Stimulated activated naive CD8-positive, alpha-beta T cell treated with anti-CD3 and anti-CD28 coated beads, Interleukin-15, Interleukin-2, amounts not matched to agents 100 ng/mL and 50 ng/mL, for 24 hours (primary cell): ENCODE measurements at regions not wholly inside any gene's neighbourhood (a gene's known extent, or its start where the extent isn't known, plus 50 kb on each side); places are given as distances from the start of the nearest gene placed in this dataset.
A peak's percentile ranks its signal among the peaks of the same experiment; 100 is the strongest.

Source experiments
- H3K27ac Mint-ChIP-seq: one replicate; pipeline ENCODE4 v1.8.0; 2021; ENCODE audit warnings: mild to moderate bottlenecking, mixed read lengths
- H3K27me3 Mint-ChIP-seq: one replicate; pipeline ENCODE4 v1.8.0; 2021; ENCODE audit warnings: mixed read lengths
- H3K36me3 Mint-ChIP-seq: one replicate; pipeline ENCODE4 v1.8.0; 2021; ENCODE audit warnings: low read depth, mixed read lengths
- H3K4me1 Mint-ChIP-seq: one replicate; pipeline ENCODE4 v1.8.0; 2021; ENCODE audit warnings: low read depth, mixed read lengths
- H3K4me3 Mint-ChIP-seq: one replicate; pipeline ENCODE4 v1.8.0; 2021; ENCODE audit warnings: mild to moderate bottlenecking, mixed read lengths
- H3K9me3 Mint-ChIP-seq: one replicate; pipeline ENCODE4 v1.8.0; 2021; ENCODE audit warnings: mixed read lengths

DNA sequence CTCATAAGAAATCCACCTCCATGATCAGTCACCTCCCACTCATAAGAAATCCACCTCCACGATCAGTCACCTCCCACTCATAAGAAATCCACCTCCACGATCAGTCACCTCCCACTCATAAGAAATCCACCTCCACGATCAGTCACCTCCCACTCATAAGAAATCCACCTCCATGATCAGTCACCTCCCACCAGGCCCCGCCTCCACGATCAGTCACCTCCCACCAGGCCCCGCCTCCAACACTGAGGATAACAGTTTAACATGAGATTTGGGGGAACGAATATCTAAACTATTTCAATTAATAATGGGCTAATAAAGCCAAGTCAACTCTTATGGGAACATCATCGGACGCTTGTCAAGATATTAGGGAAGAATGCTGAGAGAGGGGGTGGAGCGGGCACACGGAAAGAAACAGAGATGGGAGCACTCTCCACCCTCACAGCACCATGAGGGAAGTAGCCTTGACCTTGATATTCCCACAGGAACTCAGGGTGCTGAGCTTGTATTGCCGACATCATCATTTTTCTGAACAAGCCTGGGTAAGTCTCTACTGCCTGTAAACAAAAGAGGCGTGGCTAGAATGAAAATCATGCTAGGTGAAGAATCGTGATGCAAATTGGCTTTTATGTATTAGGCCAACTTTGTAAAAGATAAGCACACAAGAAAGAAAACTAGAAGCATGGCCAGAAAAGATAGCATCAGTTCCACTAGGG lies 303.5 kb upstream of the KLF6 start:
- no peak overlapping the region for H3K4me3 Mint-ChIP-seq
- no peaks in the 10 kb centered on the region for H3K27me3 Mint-ChIP-seq
- no peaks in the 10 kb centered on the region for H3K36me3 Mint-ChIP-seq
- H3K27ac Mint-ChIP-seq, result no peak overlapping the region
- H3K9me3 Mint-ChIP-seq, result peaks cover 4% of the 10 kb centered on the region
- H3K4me1 Mint-ChIP-seq, result no peaks in the 10 kb centered on the region

DNA sequence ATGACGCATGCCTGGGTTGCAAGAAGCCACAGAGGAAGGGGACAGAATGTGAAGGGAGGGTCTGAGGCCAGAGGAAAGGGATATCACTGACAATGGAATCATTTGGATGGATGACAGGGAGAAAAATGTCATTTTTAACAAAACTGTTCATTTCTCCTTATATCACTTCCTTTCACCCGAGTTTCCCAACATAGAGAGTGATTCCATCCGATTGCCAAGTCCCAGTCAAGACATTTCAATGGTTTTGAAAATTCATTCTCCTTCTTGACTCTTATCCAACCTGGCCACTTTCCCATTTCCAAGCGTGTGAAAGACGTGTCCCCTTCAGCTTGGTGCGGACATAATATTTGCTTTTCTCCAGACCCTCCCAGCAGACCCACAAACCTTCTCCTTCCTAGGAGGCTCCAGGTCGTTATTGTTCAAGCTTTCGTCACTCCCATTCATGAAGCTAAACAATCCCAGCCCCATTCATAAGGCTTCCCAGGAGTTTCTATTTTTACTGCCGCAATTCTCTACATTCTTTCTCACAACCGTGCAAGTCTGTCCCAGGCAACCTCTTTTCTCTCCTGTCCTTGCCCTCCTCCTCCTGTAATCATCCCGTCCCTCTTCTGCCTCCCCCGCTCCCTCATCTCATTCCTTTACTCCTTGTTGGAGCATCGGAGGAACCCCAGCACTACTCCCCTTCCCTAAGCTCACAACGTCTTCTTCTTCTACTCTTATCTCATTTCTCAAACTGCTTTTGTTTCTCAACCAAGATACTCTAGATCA lies 301.3 kb upstream of the KLF6 start:
- no peak overlapping the region for H3K27ac Mint-ChIP-seq
- peaks cover 4% of the 10 kb centered on the region for H3K9me3 Mint-ChIP-seq
- H3K4me3 Mint-ChIP-seq, result no peak overlapping the region
- H3K36me3 Mint-ChIP-seq, result no peaks in the 10 kb centered on the region
- H3K27me3 Mint-ChIP-seq, result no peaks in the 10 kb centered on the region
- peaks cover 5% of the 10 kb centered on the region for H3K4me1 Mint-ChIP-seq

DNA sequence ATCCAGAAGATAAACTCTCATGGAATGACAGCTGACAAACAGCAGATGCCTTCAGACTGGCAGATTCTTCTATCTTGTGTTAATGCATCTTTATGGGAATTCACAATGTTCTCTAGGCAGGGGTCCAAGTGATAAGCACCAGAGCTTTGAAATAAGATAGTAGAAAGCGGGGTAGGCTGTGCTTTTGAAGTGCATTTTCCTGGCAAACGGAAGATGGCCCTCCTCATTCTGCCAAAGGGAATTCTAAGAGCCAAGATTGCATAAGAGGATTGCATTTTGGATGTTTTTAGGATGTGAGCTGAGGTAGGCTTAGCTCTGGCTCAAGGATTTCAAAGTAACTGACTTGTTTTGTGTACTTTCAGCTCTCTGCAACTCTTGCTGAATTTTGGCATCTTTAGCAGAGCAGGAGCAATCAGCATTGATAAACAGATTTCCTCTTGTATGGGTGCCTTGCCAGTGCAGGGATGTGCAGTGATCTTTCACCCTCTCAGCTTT lies 298.5 kb upstream of the KLF6 start:
- peaks cover 23% of the 10 kb centered on the region for H3K4me1 Mint-ChIP-seq
- H3K27ac Mint-ChIP-seq, result no peak overlapping the region
- H3K36me3 Mint-ChIP-seq, result no peaks in the 10 kb centered on the region
- H3K27me3 Mint-ChIP-seq, result no peaks in the 10 kb centered on the region
- H3K9me3 Mint-ChIP-seq, result peaks cover 4% of the 10 kb centered on the region
- H3K4me3 Mint-ChIP-seq, result no peak overlapping the region

DNA sequence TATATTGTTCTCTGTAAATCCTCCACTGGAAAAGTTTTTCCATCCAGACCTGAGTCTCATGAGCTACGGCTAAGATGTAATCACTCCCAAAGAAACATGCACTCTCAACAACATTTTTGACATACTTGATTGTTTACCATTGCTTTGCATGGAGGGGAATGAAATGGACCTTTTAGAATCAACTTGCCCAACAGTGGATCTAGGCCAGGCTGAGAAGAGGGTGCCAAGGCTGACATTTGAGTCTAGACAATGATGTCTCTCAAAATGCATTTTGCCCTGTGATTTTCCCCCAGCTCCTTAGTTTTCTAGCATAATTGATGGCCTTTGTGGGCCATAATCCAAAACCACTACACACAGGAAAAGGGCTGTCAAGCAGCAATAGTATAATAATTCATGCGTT lies 297.9 kb upstream of the KLF6 start:
- H3K36me3 Mint-ChIP-seq, result no peaks in the 10 kb centered on the region
- H3K27me3 Mint-ChIP-seq, result no peaks in the 10 kb centered on the region

DNA sequence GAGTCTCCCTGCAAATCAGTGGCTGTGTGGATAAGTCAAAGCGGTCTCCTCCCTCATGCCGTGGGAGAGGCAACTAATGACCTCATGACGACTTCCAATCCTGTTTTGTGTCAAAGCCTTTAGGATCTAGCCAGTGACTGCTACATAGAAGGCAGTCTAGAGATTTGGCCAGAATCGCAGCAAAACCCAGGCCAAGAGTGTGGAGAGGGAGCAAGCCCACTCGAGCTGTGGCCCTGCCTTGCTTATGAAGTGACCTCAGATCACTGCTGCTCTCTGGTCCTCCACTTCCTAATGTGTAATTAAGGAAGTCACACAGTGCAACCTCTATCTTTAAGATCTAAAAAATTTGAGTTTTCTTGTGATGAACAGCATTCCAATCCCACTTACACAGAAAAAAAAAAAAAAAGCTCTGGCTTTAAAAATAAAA lies 296.7 kb upstream of the KLF6 start:
- H3K9me3 Mint-ChIP-seq, result no peaks in the 10 kb centered on the region
- no peak overlapping the region for H3K4me3 Mint-ChIP-seq
- no peaks in the 10 kb centered on the region for H3K36me3 Mint-ChIP-seq
- H3K27me3 Mint-ChIP-seq, result no peaks in the 10 kb centered on the region
- peaks cover 23% of the 10 kb centered on the region for H3K4me1 Mint-ChIP-seq
- no peak overlapping the region for H3K27ac Mint-ChIP-seq

More for the DNA sequence above, 297.9 kb upstream of the KLF6 start:
- H3K27ac Mint-ChIP-seq, result no peak overlapping the region
- peaks cover 1% of the 10 kb centered on the region for H3K9me3 Mint-ChIP-seq
- H3K4me3 Mint-ChIP-seq, result no peak overlapping the region
- H3K4me1 Mint-ChIP-seq, result peaks cover 23% of the 10 kb centered on the region

DNA sequence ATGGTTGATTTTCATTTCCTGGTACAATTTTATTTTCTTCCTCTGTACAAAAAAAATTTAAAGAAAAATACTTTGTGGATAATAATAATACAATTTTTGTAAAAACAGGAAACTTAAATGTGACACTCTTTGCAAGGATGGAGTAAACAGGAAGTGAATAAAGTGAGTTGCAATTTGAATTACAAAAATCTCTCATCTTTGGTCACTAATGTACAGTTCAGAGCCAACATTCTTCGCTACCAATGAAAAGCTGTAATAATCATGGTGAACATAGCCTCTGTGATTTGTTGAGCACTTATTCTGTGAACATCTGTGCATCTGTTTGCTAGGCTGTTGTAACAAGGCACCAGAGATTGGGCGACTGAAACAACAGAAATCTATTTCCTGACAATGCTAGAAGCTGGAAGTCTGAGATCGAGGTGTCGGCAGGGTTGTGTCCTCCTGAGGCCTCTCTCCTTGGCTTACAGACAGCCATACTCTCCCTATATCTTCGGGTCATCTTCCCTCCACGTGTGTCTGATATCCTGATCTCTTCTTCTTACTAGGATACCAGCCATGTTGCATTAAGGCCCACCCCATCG lies 295.3 kb upstream of the KLF6 start:
- H3K36me3 Mint-ChIP-seq, result no peaks in the 10 kb centered on the region
- no peak overlapping the region for H3K4me3 Mint-ChIP-seq
- H3K9me3 Mint-ChIP-seq, result no peaks in the 10 kb centered on the region
- H3K27ac Mint-ChIP-seq, result no peak overlapping the region
- no peaks in the 10 kb centered on the region for H3K27me3 Mint-ChIP-seq
- peaks cover 28% of the 10 kb centered on the region for H3K4me1 Mint-ChIP-seq

DNA sequence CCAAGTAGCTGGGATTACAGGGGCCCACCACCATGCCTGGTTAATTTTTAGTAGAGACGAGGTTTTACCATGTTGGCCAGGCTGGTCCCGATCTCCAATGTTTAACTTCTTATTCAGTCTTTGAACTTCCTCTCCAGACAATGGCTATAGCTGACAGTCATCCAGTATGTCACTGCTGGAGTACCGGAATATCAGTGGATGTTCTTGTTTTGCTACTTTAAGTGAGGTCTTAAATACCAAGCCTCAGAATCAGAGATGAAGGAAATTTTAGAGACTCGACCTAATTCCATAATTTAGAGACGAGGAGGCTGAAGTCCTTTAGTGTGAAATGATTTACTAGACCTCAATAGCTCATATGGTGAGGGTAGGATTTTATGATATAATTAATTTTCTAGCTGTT lies 294.8 kb upstream of the KLF6 start:
- no peak overlapping the region for H3K4me3 Mint-ChIP-seq
- H3K27me3 Mint-ChIP-seq, result no peaks in the 10 kb centered on the region
- no peak overlapping the region for H3K27ac Mint-ChIP-seq
- peaks cover 33% of the 10 kb centered on the region for H3K4me1 Mint-ChIP-seq
- H3K9me3 Mint-ChIP-seq, result no peaks in the 10 kb centered on the region
- no peaks in the 10 kb centered on the region for H3K36me3 Mint-ChIP-seq

DNA sequence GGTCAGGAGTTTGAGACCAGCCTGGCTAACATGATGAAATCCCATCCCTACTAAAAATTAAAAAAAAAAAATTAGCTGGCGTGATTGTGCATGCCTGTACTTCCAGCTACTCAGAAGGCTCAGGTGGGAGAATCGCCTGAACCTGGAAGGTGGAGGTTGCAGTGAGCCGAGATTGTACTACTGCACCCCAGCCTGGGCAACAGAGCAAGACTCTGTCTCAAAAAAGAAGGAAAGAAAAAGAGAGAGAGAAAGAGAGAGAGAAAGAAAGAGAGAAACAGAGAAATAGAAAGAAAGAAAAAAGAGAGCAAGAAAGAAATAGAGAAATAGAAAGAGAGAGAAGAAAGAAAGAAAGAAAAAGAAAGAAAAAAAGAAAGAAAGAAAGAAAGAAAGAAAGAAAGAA lies 292.8 kb upstream of the KLF6 start:
- peak overlapping the region; percentile 50 for H3K27ac Mint-ChIP-seq
- H3K36me3 Mint-ChIP-seq, result no peaks in the 10 kb centered on the region
- H3K4me3 Mint-ChIP-seq, result no peak overlapping the region
- H3K27me3 Mint-ChIP-seq, result no peaks in the 10 kb centered on the region
- H3K4me1 Mint-ChIP-seq, result peaks cover 45% of the 10 kb centered on the region
- H3K9me3 Mint-ChIP-seq, result no peaks in the 10 kb centered on the region

DNA sequence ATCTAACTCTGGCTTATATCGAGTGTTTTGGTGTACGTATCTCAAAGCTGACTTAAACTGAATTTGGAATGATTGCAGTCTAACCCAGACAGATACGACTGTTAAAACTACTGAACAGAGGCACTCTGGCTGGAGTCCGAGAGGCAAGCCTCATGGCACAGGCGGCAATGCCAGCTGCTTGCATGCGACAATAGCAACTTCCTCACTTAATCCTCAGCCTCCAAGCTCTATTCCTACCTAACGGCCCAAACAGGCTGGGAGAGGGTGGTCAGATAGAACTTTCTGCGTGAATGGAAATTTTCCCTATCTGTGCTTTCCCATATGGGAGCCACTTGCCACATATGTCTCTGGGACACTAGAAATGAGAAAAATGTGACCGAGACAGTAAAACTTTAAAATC lies 292.0 kb upstream of the KLF6 start:
- Mint-ChIP-seq H3K36me3 (no peaks in the 10 kb centered on the region), H3K9me3 (no peaks in the 10 kb centered on the region), H3K4me1 (peaks cover 45% of the 10 kb centered on the region), H3K4me3 (no peak overlapping the region), H3K27me3 (no peaks in the 10 kb centered on the region), H3K27ac (no peak overlapping the region)

DNA sequence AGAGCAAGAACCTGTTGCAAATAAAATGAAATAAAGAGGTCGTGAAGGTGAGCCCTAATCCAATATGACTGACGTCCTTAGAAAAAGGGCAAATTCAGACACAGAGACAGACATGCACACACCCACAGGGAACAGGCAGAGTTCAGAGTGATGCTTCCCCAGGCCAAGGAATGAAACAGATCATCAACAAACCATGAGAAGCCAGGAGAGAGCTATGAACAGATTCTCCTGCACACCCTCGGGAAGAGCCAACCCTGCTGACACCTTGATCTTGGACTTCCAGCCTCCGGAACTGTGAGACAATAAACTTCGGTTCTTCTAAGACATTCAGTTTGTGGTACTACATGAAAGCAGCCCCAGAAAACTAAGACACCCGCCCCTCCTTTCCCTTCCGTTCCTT lies 290.4 kb upstream of the KLF6 start:
- no peaks in the 10 kb centered on the region for H3K9me3 Mint-ChIP-seq
- H3K4me3 Mint-ChIP-seq, result no peak overlapping the region
- H3K27ac Mint-ChIP-seq, result no peak overlapping the region
- H3K4me1 Mint-ChIP-seq, result peaks cover 35% of the 10 kb centered on the region
- H3K36me3 Mint-ChIP-seq, result no peaks in the 10 kb centered on the region
- no peaks in the 10 kb centered on the region for H3K27me3 Mint-ChIP-seq

DNA sequence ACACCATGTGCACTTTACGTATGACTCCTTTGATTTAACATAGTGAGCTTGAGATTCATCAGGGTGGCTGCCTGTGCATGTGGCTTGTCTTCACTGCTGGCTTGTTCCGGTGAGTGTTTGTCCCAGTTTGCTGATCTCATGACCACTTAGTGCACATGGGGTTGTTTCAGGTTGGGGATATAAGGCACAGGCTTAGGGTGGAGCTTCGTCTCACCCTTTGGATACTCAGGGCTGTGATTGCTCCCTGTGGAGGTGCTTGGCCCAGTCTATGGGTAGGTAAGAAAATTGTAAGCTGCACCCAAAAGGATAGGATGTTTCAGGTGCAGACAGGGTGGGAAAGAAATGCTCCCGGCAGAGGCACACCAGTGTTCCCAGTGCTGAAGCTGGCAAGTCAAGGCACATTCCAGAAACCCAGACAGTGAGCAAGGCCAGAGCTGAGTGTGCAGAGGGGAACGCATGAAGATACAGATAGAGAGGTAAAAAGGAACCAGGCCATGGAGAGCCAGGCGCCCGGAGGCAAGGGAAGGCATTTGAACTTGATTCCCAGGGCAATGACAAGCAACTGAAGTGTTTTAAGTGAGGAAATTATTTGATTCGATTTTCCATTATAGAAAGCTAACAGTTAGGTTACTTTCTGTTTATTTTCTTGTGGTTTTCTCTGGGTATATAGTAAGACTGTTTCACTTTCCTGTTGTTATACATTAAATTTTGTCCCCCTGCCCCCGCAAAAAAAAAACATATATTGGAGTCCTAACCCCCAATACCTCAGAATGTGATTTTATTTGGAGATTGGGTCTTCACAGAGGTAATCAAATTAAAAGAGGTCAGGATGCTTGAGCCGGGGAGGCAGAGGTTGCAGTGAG lies 289.8 kb upstream of the KLF6 start:
- H3K9me3 Mint-ChIP-seq, result no peaks in the 10 kb centered on the region
- no peak overlapping the region for H3K27ac Mint-ChIP-seq
- H3K36me3 Mint-ChIP-seq, result no peaks in the 10 kb centered on the region
- peaks cover 29% of the 10 kb centered on the region for H3K4me1 Mint-ChIP-seq
- no peaks in the 10 kb centered on the region for H3K27me3 Mint-ChIP-seq
- H3K4me3 Mint-ChIP-seq, result peak overlapping the region; percentile 18

DNA sequence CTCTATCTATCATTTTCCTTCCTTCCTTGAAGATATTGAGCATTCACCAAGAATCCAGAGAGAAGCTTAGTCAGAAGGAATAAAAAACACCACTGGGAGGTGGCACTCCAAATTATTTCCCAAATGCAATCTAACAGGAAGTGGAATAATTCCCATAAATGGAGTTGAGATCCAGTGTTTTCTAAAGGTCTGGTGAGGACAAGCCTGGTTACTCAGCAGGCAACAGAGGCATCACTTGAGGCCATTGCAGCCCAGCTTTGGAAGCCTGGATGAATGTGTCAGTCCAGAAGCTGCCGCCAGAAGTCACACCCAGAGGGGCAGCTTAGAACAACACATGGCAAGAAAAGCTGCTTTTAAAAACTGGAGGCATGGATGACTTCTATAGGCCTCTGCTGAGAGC lies 288.9 kb upstream of the KLF6 start:
- peaks cover 22% of the 10 kb centered on the region for H3K4me1 Mint-ChIP-seq
- H3K4me3 Mint-ChIP-seq, result no peak overlapping the region
- no peak overlapping the region for H3K27ac Mint-ChIP-seq
- no peaks in the 10 kb centered on the region for H3K27me3 Mint-ChIP-seq
- H3K9me3 Mint-ChIP-seq, result no peaks in the 10 kb centered on the region
- H3K36me3 Mint-ChIP-seq, result no peaks in the 10 kb centered on the region

DNA sequence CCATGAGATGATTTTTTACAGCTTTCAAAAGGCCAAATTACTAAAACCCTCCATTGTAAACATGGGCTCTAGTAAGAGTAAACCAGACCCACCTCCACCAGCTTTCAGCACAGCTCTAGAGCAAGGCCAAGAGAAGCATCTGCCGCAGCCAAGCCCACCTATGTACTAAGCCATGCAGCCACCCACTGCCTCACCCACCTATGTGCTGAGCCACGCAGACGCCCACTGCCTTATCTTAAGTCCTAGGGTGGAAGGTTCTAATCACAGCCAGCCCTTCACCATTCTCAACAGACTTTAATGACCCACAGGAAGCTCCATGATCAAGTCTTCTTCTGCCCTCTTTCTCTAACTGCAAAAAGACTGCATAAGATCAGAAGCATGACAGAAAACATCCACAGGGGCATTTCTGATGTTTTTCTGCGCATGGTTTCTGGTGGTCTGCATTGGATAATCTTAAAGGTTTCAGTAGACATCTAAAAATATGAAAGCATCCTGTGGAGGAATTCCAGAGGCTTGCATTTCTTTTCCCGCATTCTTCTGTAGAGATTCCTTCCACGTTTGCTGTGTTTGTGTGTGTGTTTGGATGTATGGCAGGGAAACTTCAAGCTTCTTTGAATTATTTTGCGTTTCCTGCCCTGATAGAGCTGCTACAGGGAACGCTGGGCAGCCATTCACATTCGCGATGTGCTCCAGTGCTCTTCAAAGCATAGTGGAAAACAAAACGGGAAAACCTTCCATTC lies 286.1 kb upstream of the KLF6 start:
- H3K36me3 Mint-ChIP-seq, result no peaks in the 10 kb centered on the region
- H3K4me3 Mint-ChIP-seq, result no peak overlapping the region
- no peaks in the 10 kb centered on the region for H3K9me3 Mint-ChIP-seq
- H3K4me1 Mint-ChIP-seq, result peaks cover 22% of the 10 kb centered on the region
- H3K27ac Mint-ChIP-seq, result no peak overlapping the region
- H3K27me3 Mint-ChIP-seq, result no peaks in the 10 kb centered on the region

DNA sequence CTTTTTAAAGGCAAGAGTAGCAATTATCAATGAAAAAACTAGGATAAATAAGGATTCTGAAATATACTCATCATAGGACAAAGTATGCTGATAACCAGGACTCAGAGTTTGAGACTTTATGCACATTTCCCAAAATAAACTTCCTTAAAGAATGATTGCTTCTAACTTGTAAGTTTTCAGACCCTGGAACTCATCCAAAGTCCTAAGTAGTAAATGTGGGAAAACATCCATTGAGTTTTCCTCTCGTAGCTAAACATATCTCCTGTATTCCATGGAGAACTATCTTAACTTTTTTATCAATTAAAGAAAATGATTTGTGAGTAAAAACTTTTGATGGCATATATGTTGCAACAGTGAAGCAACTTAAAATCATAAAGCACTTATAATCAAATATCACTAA lies 285.2 kb upstream of the KLF6 start:
- Mint-ChIP-seq H3K4me3 (no peak overlapping the region), H3K4me1 (peaks cover 16% of the 10 kb centered on the region), H3K36me3 (no peaks in the 10 kb centered on the region), H3K27ac (no peak overlapping the region), H3K9me3 (no peaks in the 10 kb centered on the region), H3K27me3 (no peaks in the 10 kb centered on the region)
